BE2C (cell line): ENCODE measurements at regions not wholly inside any gene's neighbourhood (a gene's known extent, or its start where the extent isn't known, plus 50 kb on each side); places are given as distances from the start of the nearest gene placed in this dataset.

Source experiments
- DNase-seq: peaks from one replicate; pipeline ENCODE4 v3.0.0-alpha.2; 2020
- H3K27me3 ChIP-seq: fragments of 250-450 bp; sonication (Bioruptor Pico); 2 replicates; pipeline ENCODE4 v1.5.1; 2020; ENCODE audit warnings: mild to moderate bottlenecking
- H3K36me3 ChIP-seq: fragments of 250-450 bp; sonication (Bioruptor Pico); 2 replicates; pipeline ENCODE4 v1.5.1; 2020; ENCODE audit warnings: mild to moderate bottlenecking
- H3K4me1 ChIP-seq: fragments of 250-450 bp; sonication (Bioruptor Pico); 2 replicates; pipeline ENCODE4 v1.5.1; 2020
- H3K4me3 ChIP-seq: 2 replicates; pipeline ENCODE4 v1.5.1; 2011; ENCODE audit warnings: low read depth, low read length
- H3K9me3 ChIP-seq: fragments of 250-450 bp; sonication (Bioruptor Pico); 2 replicates; pipeline ENCODE4 v1.5.1; 2020
- CTCF ChIP-seq: IDR thresholded peaks from 2 replicates; pipeline ENCODE4 v1.5.1; 2012; ENCODE audit warnings: mild to moderate bottlenecking, low read depth, low read length

DNA sequence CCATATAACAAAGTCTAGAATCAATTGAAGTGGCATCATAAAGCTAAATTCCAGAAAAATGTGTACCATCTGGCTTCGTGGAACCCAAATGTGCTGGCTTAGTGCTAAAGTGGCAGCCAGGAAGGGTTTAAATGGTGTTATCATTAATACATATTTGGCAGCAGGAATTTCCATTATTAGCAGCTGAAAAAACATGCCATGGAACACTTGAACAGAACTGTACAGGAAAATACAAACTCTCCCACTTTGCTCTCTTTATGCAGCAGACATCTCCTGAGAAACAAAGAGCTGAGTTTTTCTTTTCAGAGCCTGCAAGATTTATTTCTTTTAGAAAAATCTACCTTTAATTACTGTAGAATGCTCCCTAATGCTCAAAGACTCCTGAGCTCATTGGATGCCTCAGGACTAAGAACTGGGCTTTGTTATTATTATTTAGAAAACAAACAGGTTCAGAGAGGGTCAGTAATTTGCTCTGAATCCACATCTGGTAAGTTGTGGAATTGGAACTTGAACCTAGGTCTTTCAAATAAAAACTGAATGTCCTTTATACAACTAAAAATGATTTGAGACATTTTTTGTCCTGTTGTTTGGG, 179.0 kb downstream of the LACC1 start:
- TF ChIP-seq CTCF: no peak
- no peak for DNase-seq
- no peaks in the 10 kb centered on the region for H3K9me3 ChIP-seq
- H3K36me3 ChIP-seq: no peaks in the 10 kb centered on the region
- H3K4me1 ChIP-seq: no peaks in the 10 kb centered on the region
- peaks cover 3% of the 10 kb centered on the region for H3K27me3 ChIP-seq
- H3K4me3 ChIP-seq: no peak overlapping the region

- no peak for DNase-seq
- Histone ChIP-seq H3K4me1 (no peaks in the 10 kb centered on the region), H3K27me3 (peaks cover 3% of the 10 kb centered on the region), H3K36me3 (no peaks in the 10 kb centered on the region), H3K4me3 (no peak overlapping the region), H3K9me3 (no peaks in the 10 kb centered on the region)
- TF ChIP-seq CTCF: no peak
Observed at GRCh38 chr13:44061876-44062275, 182.2 kb downstream of the LACC1 start.

DNA sequence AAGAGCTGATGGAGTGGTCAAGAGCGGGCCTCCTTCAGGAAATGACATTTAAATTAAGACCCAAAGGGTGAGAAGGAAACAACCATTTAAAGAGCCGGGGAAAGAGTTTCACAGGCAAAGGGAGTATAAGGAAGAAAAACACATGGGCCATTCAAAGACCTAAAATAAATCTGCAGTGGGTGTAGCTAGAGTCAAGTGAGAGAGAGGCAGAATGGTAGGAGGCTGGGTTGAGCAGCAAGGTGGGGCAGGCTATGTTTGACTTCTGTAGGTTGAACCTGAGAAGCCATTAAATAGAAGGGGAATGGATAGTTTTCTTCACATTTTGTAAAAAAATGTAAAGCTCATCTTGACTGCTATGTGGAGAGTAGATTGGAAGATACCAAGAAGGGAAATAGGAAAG, 183.8 kb downstream of the LACC1 start:
- no peaks in the 10 kb centered on the region for H3K4me1 ChIP-seq
- no peak for TF ChIP-seq CTCF
- H3K4me3 ChIP-seq: no peak overlapping the region
- H3K9me3 ChIP-seq: no peaks in the 10 kb centered on the region
- DNase-seq: no peak
- peaks cover 7% of the 10 kb centered on the region for H3K27me3 ChIP-seq
- no peaks in the 10 kb centered on the region for H3K36me3 ChIP-seq

DNA sequence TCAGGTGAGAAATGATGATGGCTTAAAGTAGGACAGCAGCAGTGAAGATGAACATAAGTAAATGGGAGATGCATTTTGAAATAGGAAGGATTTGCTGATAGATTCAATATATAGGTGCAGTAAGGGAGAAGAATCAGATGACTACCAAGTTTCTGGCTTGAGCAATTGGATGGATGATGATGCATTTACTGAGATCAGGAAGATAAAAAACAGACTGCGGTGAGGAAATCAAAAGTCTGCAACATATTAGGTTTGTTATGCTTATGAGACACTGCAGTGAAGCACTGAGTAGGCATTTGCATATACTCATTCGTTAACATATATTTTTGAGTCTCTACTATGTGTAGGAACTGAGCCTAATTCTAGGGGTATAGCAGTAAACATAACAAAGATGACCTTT, 184.2 kb downstream of the LACC1 start:
- Histone ChIP-seq H3K4me1 (no peaks in the 10 kb centered on the region), H3K9me3 (no peaks in the 10 kb centered on the region), H3K4me3 (no peak overlapping the region), H3K36me3 (no peaks in the 10 kb centered on the region), H3K27me3 (peaks cover 9% of the 10 kb centered on the region)
- DNase-seq: no peak
- TF ChIP-seq CTCF: no peak

DNA sequence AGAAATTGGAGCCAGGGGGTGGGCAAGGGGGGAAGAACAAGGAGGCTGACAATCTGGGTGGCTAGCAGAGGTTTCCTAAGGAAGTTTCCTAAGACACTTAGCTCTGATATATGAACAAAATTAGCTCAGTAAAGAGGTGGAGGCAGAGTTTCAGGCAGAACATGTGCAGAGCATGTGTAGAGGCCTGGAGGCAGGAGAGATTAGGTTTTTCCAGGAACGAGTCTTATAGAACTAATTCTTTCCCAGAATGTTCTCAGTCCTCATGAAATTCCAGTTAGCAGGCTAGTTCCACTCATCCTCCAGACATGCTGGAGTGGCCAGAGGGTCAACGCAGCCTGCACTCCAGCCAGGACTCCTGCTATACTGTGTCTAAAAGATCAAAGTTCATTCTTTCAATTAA, 184.7 kb downstream of the LACC1 start:
- Histone ChIP-seq H3K4me3 (no peak overlapping the region), H3K9me3 (no peaks in the 10 kb centered on the region), H3K36me3 (no peaks in the 10 kb centered on the region), H3K4me1 (no peaks in the 10 kb centered on the region), H3K27me3 (peaks cover 11% of the 10 kb centered on the region)
- TF ChIP-seq CTCF: no peak
- DNase-seq: no peak

- no peak for DNase-seq
- Histone ChIP-seq H3K4me1 (no peaks in the 10 kb centered on the region), H3K36me3 (no peaks in the 10 kb centered on the region), H3K4me3 (no peak overlapping the region), H3K9me3 (no peaks in the 10 kb centered on the region), H3K27me3 (peaks cover 16% of the 10 kb centered on the region)
- TF ChIP-seq CTCF: no peak
Observed at GRCh38 chr13:44068169-44068568, 188.5 kb downstream of the LACC1 start.
